Fibroblast of the aortic adventitia (primary cell): ENCODE measurements at regions not wholly inside any gene's neighbourhood (a gene's known extent, or its start where the extent isn't known, plus 50 kb on each side); places are given as distances from the start of the nearest gene placed in this dataset.
"Not testable (repeated sequence)": the region's sequence is repeated elsewhere in the genome, so short reads cannot be mapped to it uniquely, and the experiment has no call there.

Experiments
- DNase-seq: peaks from one replicate; pipeline ENCODE4 v3.0.0-alpha.2; 2010; ENCODE audit warnings: low read depth
- H3K4me3 ChIP-seq: 2 replicates; pipeline ENCODE4 v1.5.1; 2011; ENCODE audit warnings: low read depth, mild to moderate bottlenecking, control low read depth, low read length, moderate library complexity
- TF ChIP-seq, protein P1 (sequence below): IDR thresholded peaks from 2 replicates; pipeline ENCODE4 v1.5.1; 2011; ENCODE audit warnings: mild to moderate bottlenecking, low read length, control low read depth, inconsistent platforms; ENCODE audit not compliant: insufficient read depth

GRCh38 chr1:181319907-181320306 lies 163.4 kb upstream of the CACNA1E start:
- no peak overlapping the region for H3K4me3 ChIP-seq
- DNase-seq, result no peak
- TF ChIP-seq, protein P1, sequence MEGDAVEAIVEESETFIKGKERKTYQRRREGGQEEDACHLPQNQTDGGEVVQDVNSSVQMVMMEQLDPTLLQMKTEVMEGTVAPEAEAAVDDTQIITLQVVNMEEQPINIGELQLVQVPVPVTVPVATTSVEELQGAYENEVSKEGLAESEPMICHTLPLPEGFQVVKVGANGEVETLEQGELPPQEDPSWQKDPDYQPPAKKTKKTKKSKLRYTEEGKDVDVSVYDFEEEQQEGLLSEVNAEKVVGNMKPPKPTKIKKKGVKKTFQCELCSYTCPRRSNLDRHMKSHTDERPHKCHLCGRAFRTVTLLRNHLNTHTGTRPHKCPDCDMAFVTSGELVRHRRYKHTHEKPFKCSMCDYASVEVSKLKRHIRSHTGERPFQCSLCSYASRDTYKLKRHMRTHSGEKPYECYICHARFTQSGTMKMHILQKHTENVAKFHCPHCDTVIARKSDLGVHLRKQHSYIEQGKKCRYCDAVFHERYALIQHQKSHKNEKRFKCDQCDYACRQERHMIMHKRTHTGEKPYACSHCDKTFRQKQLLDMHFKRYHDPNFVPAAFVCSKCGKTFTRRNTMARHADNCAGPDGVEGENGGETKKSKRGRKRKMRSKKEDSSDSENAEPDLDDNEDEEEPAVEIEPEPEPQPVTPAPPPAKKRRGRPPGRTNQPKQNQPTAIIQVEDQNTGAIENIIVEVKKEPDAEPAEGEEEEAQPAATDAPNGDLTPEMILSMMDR, result no peak

DNA sequence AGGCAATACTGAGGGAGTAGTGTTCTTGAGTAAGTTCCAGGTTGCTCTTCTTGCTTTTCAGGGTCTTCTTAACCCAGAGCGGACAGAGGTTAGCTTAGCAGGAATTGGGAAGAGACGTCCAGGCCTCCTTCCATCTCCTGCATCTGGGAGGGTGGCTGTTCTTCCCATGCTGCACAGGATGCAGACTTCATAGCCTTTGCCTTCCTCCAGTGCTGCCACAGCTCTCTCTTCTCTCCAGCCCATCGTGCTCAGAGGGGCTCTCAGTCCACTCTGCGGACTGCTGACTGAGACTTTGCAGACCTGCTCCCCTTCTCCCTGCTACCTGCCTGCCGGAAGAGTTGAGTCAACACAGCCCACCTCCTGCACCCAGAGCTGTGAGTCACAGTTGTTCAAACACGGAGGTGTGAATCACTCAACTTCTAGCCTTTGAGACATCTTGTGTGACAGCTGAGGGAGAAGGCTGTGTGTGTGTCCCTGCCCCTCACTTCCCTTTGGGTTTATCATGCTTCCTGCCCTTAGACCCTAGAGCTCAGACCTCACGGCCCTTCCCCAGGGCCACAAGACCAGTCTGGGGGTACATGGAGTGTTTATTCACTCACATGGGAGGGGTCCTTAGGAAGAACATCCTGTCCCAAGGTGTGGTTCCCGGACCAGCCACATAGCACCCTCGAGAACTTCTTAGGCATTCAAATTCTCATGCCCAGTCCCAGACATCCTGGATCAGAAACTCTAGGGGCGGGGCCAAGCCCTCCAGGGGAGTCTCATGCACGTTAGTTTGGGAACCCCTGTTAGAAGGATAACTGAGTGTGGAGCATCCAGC lies 158.3 kb upstream of the CACNA1E start:
- TF ChIP-seq, protein P1, result no peak
- no peak overlapping the region for H3K4me3 ChIP-seq
- DNase-seq, result no peak

- not testable (repeated sequence) for DNase-seq, H3K4me3 ChIP-seq
Observed at GRCh38 chr1:181325765-181326164, 157.6 kb upstream of the CACNA1E start.

GRCh38 chr1:181326348-181326747 lies 157.0 kb upstream of the CACNA1E start:
- DNase-seq, result no peak
- no peak overlapping the region for H3K4me3 ChIP-seq
- TF ChIP-seq, protein P1, result no peak

GRCh38 chr1:181327796-181328195 lies 155.5 kb upstream of the CACNA1E start:
- no peak for DNase-seq
- TF ChIP-seq, protein P1, result no peak
- H3K4me3 ChIP-seq, result no peak overlapping the region

DNA sequence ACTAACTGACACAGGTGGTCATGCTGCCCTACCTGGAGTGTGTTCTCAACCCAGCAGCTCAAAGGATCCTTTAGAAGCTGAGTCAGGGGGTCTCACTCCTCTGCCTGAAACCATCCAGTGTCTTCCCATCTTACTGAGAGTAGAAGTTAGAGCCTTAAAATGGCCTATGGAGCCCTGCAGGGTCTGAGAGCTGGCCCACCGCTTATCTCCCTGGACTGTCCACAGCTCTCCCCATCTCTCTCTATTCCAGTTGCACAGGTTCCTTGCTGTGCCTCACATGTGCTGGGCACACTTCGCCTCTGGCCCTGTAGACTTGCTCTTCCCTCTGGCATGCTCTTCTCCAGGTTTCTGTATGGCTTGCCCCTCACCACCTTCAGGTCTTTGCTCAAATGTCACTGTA lies 148.6 kb upstream of the CACNA1E start:
- TF ChIP-seq, protein P1, result no peak
- DNase-seq, result no peak
- no peak overlapping the region for H3K4me3 ChIP-seq

DNA sequence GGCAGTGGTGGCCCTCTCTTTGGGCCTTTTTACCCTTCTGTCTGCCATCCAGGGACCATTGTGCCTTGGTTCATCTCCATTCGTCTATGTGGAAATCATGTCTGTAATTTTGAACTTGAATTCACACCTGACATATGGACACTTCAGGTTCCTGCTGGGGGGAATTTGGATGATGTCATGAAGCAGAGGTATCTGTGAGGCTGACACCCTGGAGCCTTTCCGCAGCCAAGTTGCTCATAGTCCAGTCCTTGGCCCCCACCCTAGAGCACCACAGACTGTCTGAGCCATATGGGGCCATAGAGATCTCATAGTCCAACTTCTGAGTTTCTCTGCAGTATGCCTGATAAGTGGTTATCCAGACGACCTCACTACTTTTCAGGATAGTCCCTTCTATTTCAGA lies 147.7 kb upstream of the CACNA1E start:
- no peak for DNase-seq
- no peak overlapping the region for H3K4me3 ChIP-seq
- TF ChIP-seq, protein P1, result no peak
